ENCODE measurements at regions not wholly inside any gene's neighbourhood (a gene's known extent, or its start where the extent isn't known, plus 50 kb on each side); places are given as distances from the start of the nearest gene placed in this dataset.

DNA sequence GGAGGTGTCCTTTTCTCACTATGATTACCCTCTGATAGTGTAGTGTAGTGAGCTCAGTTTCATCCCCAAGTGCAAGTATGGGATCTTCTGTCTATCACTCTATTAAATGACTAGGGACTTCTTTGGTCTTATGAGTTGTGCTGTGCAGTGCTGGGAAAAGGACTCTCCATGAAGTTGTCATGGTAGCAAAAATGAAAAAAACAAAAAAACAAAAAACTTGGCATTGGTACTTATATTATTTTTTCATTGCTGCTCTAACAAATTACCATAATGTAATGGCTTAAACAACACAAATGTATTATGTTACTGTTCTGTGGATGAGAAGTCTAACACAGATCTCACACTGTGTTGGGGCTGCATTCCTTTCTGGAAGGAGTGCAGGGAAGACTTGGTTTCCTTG, 393.1 kb upstream of the NOVA1 start:
- TF ChIP-seq TAF1 (IDR thresholded peaks at IDR 0.05; ENCODE audit: low read depth), result no peak
- TF ChIP-seq, protein P1, sequence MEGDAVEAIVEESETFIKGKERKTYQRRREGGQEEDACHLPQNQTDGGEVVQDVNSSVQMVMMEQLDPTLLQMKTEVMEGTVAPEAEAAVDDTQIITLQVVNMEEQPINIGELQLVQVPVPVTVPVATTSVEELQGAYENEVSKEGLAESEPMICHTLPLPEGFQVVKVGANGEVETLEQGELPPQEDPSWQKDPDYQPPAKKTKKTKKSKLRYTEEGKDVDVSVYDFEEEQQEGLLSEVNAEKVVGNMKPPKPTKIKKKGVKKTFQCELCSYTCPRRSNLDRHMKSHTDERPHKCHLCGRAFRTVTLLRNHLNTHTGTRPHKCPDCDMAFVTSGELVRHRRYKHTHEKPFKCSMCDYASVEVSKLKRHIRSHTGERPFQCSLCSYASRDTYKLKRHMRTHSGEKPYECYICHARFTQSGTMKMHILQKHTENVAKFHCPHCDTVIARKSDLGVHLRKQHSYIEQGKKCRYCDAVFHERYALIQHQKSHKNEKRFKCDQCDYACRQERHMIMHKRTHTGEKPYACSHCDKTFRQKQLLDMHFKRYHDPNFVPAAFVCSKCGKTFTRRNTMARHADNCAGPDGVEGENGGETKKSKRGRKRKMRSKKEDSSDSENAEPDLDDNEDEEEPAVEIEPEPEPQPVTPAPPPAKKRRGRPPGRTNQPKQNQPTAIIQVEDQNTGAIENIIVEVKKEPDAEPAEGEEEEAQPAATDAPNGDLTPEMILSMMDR (IDR thresholded peaks at IDR 0.05; ENCODE audit: poor library complexity, severe bottlenecking), result no peak
